GM18498 (cell line): ENCODE measurements at regions not wholly inside any gene's neighbourhood (a gene's known extent, or its start where the extent isn't known, plus 50 kb on each side); places are given as distances from the start of the nearest gene placed in this dataset.

ENCODE experiments used
- ATAC-seq: cut with Tn5 transposase; IDR thresholded peaks from one replicate; pipeline ENCODE4 v1.9.1; 2021; ENCODE audit warnings: mild to moderate bottlenecking, moderate library complexity; ENCODE audit not compliant: unreplicated experiment

DNA sequence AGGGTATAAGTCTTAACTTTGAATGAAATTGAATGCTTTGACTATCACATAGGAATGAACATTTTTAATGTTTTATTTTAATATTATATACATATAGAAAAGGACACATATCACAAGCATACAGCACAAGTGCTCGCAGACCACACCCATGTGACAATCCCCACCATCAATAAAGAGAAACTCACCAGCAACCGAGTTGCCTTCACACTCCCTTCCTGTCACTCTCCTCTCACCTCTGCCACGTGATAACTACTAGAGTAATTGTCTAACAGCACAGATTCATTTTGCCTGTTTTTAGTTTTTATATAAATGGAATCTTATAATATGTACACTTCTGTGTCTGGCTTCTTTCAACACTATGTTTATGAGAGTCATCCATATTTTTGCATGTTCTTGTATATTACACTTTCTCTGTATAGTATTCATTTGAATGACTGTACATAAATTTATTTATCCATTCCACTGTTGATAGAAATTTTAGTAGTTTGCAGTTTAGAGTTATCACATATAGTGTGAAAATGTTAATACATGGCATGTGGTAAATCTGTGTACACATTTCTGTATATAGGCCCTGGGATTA lies 304.9 kb upstream of the DUSP10 start:
- ATAC-seq: no peak

GRCh38 chr1:222045786-222046185 lies 303.9 kb upstream of the DUSP10 start:
- ATAC-seq: no peak

- ATAC-seq: no peak
Observed at GRCh38 chr1:222045236-222045635, 303.3 kb upstream of the DUSP10 start.

- no peak for ATAC-seq
Observed at GRCh38 chr1:222043444-222044292, 301.8 kb upstream of the DUSP10 start.

GRCh38 chr1:222042120-222042519 lies 300.2 kb upstream of the DUSP10 start:
- ATAC-seq: no peak

DNA sequence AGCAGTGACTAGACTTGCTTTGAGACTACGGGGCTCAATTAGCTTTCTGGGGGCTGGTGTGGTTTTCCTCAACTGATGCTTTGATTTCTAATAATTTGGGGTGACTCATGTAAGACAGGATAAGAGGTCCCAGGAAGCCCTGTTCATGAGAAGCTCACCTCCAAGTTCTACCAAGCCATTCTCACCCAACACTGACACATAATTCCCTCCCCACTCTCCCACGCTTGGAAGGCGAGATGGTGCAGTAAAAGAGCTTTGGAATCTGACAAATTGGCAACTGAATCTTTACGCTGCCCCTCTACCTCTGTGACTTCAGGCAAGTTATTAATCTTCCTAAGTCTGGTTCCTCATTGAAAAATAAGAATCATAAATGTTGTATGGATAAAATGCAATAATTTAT lies 299.1 kb upstream of the DUSP10 start:
- no peak for ATAC-seq

DNA sequence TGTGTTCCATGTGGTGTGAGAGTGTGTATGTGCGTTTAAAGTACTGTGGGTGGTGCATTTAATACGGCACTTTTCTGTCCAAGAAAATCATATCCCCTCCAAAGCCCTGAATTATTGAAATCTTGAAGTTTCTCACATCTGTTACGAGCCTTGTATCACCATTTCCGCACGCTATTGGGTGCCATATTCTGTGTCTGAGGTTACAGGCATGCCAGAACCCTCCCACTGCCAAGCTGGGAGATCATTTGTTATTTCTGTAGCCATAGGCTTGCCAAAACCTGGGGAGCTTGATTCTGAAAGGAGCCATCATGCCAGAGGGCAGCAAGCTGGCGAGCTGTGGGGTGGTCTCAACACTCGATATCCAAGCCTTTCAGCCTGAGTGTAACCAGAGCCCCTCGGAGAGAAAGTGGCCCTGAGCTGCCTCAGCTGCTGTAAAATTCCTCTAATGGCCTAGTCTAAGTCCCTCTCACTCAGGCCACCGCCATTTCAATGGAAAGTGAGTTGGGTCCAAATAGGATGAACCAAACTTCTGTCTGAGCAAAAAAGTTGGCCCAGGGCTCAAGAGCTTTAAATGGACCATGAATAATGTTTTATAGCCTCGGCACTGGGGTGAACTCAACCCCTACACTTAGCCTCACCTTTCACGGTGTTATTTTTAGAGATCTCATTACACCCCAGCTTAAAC lies 298.4 kb upstream of the DUSP10 start:
- no peak for ATAC-seq

GRCh38 chr1:222038971-222039370 lies 297.1 kb upstream of the DUSP10 start:
- ATAC-seq: no peak

- ATAC-seq: no peak
Observed at GRCh38 chr1:222037720-222038119, 295.8 kb upstream of the DUSP10 start.

- no peak for ATAC-seq
Observed at GRCh38 chr1:222034790-222035189, 292.9 kb upstream of the DUSP10 start.

- ATAC-seq: no peak
Observed at GRCh38 chr1:222033450-222033849, 291.6 kb upstream of the DUSP10 start.

GRCh38 chr1:222031318-222031717 lies 289.4 kb upstream of the DUSP10 start:
- ATAC-seq: no peak

GRCh38 chr1:222028676-222029075 lies 286.8 kb upstream of the DUSP10 start:
- ATAC-seq: no peak

GRCh38 chr1:222028116-222028515 lies 286.2 kb upstream of the DUSP10 start:
- no peak for ATAC-seq

- ATAC-seq: no peak
Observed at GRCh38 chr1:222026280-222026679, 284.4 kb upstream of the DUSP10 start.

DNA sequence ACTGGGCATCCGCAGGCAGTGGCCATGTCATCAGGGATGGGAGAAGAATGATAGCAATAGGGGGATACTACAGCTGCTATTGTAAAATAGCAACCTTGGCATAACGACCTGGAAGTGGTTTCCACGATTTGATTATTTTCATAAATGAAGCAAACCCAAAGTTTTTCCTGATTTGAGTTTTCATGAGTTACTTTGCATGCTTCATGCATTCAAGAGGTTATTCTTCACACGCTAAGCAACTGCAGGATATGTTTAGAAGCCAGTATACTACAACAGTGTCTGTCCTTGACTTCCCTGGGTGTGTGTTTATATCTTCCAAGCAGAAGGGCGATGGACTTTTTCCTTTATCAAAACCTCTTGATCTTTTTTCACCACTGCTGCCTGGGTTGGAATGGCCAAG lies 281.1 kb upstream of the DUSP10 start:
- no peak for ATAC-seq

DNA sequence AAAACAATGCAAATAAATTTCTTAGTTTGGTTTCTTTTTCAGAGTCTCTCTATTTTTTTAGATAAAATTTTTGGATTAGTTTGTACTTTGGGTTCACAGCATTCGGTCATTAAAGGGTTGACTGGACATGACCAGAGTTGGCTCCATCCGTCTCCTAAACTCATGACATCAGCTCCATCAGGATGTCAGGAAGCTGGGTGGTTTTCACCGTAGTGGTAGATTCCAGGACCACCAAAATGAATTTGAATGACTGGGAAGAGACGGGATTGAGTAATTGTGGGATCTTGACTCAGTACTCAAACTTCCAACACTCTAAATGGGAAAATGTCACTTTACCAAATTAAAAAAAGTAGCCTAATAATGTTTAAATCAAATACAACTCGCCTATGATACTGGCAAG lies 279.2 kb upstream of the DUSP10 start:
- no peak for ATAC-seq

DNA sequence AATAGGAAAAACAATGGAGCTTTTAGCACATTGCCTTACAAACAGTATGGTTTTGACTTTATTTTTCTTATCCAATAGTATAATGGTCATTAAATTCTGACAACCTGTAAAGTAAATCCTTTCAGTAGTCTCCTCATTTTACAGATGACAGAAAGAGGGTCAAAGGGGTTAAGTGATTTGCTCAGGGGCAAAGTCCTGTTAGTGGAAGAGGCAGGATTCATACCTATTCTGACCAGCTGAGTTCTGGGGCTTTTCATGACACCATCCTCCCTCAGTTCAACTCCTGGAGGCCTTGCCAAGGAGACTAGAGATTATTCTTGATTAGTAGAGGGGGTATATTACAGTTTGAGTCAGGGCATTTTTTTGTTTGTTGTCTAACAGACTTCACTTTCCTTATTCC lies 278.7 kb upstream of the DUSP10 start:
- ATAC-seq: no peak

DNA sequence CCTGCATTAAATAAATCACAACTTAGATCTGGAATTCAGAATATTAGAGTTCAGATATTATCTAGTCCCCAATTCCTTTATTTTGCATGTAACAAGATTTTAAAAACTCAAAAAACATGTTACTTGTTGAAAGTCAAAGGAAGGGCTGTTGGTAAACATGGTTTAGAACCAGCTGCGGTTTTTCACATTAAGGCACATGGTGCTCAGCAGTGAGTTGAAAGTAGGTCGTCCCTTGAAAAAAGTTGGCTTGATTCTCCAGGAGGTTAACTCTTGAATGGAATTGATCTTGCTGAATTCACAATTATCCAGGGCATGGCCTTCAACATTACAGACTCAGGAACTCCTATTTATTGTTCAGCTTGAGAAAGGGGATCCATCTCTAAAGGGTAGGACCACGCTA lies 277.1 kb upstream of the DUSP10 start:
- ATAC-seq: no peak

DNA sequence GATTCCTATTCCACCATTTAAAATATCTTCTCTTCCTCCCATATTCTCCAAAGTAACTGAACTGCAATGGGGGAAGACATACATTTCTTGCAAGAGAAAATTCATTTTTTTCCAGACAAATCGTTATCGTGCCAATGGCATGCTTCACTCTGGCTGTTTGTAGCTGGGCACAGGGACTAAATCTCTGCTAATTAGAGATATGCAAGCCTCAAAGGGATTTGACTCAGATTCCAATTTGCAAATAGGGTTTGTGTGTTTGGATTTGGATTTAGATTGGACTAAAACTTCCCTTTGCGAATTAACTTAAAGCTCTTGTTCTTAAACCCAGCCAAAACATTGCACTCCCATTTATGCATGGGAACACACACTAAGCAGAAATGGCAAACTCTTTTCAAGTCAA lies 276.2 kb upstream of the DUSP10 start:
- no peak for ATAC-seq

DNA sequence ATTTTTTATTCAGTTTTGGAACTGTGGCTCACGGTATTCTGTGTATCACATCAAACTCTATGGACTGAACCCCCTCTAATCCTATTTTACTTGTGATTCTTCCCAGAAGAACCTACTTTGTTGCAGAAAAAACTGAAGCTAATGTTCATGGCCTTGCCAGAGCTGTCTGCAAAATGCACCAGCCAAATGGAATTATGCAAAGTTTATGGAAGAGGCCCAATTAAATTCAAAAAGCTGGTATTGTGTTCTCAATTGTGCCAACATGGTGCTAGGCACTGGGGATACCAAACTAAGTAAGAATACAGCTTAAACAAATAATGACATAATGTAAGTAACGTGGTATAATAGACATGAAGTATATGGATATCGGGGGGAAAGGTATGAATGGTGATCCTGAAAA lies 273.8 kb upstream of the DUSP10 start:
- ATAC-seq: no peak

DNA sequence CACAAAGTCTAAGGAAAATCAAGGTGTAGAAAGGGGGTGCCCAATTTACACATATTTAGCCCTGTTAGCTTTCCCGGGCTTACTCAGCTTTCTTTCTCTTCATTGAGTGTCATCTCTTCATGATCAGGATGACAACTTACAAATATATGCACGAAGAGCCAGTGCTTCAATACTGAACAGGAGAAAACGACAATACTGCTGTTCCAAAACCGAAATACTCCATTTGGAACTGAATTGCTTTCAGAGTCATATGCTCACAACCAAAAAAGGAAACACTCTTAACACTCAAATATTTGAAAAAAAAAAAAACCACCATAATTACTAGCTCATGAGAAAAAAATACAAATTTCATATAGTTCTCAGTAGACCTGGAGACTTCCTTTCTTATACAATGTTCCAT lies 272.1 kb upstream of the DUSP10 start:
- ATAC-seq: no peak
